NCI-H345 treated with DMSO at 0.1 percent for 48 hours (cell line): ENCODE measurements at regions not wholly inside any gene's neighbourhood (a gene's known extent, or its start where the extent isn't known, plus 50 kb on each side); places are given as distances from the start of the nearest gene placed in this dataset.
"Not testable (repeated sequence)": the region's sequence is repeated elsewhere in the genome, so short reads cannot be mapped to it uniquely, and the experiment has no call there.

Experiments used
- DNase-seq: peaks from one replicate; lab custom pipeline; 2025; ENCODE audit not compliant: unreplicated experiment; lab: John Stamatoyannopoulos, UW

GRCh38 chr9:108032079-108032478, 542.5 kb upstream of the KLF4 start:
- DNase-seq: not testable (repeated sequence)

- DNase-seq: not testable (repeated sequence)
These were observed 541.7 kb upstream of the KLF4 start for GRCh38 chr9:108031221-108031620.

GRCh38 chr9:108026718-108027117, 537.1 kb upstream of the KLF4 start:
- not testable (repeated sequence) for DNase-seq

GRCh38 chr9:108024604-108025003, 535.0 kb upstream of the KLF4 start:
- no peak for DNase-seq

DNA sequence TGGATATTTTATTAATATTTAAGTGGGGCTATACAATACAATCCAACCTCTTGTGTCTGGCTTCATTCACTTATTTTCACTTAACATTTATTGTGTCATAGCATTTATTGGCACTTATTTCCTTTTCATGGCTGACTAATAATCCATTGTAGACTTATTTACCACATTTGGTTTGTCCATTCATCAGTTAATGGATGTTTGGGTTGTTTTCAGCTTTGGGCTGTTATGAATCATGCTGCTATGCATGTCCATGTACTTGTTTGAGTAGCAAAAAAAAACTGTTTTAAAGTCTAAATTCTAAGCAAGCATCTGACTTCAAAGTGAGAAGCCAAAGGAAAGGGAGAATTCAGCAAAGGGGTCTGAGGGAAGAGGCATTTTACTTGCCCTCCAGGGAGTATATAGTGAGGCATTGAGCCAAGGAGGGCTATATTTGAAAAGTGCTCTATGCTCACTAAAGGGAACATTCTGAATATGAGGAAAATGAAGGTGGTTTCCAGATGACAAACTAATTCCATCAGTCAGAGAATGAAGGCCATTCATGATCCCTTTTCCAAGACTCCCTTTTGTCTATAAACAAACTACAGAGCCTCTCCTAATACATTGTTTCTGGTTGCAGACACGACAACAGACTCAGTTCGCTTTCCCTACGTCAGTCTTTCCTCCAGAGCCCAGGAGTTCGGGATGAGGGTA, 532.8 kb upstream of the KLF4 start:
- DNase-seq: no peak

DNA sequence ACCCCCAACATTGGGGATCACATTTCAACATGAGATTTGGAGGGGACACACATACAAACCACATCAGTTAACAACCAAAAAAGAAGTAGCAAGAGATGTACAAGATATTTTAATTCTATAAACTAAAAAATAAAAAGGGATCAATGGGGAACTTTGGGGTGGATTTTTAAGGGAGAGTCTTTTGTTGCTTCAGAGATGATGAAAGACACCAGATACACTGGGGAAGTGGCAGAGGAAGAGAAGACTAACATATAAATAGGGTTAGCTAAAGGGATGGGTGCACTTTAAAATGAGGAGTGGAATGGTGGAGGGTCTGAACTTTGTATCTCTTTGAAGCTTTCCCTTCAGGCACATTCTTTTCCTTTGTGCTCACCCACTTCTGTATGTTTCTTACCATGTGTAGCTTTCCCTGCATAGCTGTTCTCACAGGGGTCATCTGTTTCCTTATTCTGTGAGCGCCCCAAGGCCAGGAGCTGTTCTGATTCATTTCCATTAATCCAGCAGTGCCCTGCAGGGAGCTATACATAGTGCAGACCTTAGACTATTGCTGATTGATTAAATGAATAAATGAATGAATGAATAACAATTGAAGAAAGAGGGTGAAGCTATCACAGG, 531.6 kb upstream of the KLF4 start:
- no peak for DNase-seq

DNA sequence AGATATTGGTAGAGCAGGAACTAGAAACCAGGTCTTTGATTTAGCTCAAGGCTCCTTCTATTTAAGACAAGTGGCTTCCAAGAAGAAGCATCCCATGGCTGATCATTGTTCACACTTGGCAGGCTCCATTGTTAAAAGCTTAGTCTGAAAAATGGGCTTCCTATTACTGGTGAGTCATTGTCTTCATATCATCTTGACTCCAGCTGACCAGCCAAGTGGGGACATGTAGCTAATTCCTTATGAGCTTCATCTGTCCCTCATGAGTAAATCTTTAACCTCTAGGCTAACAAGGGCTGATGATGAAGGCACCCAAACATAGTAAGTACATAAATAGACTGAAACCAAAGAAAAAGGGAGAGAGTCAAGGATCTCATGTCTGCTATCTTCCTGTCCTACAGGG, 530.3 kb upstream of the KLF4 start:
- no peak for DNase-seq

DNA sequence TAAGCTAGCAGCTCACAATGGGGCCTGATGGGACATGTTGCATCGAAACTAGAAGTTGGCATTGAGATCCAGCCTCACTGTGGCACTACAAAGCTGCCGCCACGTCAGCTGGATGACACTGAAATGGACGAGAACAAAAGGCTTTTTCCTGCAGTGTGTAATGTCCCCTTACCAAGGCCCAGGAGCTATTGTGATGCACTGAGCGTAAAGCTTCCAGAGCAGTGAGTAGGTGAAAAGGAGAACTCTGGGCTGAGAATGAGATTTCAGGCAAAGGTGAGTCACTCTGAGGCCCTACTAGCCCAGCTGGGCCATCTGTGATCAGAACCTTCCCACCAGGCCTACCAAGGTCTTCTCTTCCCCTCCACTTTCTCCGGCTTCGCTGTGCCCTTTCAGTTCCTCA, 528.1 kb upstream of the KLF4 start:
- peak; percentile 36 for DNase-seq

DNA sequence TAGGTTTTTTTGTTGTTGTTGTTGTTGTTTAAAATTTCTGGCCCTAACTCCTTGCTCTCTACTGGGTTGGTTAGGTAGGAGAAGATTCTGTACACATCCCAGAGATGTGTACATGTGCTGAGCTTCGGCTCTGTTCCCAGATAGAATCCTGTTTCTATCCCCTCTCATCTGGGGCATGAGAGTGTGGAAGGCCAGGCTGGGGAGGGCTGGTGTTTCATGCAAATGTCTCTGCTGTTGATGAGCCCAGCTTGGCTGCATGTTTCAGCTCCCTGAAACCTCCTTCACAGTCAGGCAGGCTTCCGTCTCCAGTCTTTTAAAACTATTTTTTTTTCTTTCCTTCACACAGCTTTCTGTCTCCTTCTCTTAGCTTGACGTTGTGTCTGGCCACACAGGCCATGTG, 526.9 kb upstream of the KLF4 start:
- no peak for DNase-seq

DNA sequence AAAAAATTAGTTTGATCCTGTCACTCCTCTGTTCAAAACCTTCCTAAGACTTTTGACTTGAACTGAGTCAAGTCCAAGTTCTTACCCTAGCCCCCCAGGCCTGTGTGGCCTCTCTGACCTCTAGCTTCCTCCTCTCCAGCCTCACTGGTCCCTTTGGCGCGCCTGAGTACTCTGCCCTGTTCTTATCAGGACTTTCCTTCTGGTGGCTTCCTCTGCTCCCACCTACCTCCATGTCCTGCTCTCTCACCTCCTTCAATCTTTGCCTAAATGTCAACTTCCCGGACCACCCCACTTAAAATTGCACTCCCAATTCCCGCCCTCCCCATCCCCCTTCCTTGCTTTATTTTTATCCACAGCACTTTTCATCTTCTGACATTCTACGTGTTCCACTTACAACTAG, 526.1 kb upstream of the KLF4 start:
- no peak for DNase-seq

- DNase-seq: no peak
These were observed 524.8 kb upstream of the KLF4 start for GRCh38 chr9:108014353-108014752.

- DNase-seq: no peak
These were observed 523.5 kb upstream of the KLF4 start for GRCh38 chr9:108012886-108013665.

DNA sequence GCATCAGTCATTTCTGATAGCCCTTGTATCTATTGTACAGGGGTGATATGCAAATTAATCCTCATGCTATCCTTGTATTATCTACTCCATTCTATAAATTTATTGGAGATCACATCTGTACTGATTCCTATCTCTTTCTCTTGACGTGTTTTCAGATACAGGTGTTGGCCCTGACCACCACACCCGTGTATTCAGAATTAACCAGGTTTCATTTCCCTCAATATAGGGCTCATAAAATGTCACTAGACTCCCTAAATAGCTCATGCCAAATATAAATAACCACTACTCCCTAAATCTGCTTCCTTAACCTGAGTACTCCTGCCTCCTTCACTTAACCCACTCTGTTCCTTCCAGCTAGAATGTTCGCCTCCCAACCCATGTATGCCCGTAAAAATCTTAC, 522.8 kb upstream of the KLF4 start:
- DNase-seq: no peak

DNA sequence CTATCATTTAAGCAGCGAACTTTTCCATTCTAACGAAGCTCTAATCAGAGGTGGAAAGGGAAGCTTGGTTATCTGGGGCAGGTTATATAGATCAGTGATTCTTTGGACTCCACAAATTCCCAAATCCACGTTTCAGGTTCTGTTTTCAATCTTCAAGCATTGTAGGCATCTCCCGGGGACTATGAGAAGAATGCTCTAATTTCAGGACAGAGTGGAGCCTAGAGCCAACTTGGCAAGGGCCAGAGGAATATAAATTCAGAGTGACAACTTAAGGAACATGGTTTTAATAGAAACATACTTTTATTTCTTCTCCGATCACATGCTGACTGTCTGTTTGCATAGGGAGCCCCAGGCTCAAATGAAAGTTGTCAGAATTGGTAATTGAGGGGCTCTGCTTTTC, 514.0 kb upstream of the KLF4 start:
- no peak for DNase-seq

DNA sequence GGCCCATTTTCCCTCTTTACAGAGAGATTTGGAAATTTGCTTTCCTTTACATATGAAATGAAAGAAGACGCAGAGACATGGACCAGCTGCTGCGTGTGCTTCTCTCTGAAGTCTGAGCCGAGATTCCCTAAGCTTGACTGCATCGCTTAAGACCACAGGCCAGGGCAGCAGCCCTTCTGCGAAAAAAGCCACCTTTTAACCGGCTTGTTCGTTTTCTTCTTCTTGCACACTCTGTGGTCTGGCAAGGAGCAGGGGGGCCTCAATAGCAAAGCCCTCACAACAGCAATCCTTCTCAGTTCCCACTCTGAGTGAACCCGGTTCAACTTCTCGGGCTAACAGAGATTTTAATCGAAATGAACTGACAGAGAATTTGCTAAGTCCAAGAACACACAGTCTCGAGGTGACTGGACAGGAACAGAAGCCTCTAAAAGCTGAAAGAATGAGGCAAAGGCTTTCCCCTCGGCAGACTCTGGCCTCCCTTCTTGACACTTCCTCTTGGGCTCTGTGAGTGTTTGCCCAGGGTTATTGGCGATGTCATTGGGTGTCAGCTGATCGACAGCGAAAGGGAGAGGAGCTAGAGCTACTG, 512.9 kb upstream of the KLF4 start:
- no peak for DNase-seq

DNA sequence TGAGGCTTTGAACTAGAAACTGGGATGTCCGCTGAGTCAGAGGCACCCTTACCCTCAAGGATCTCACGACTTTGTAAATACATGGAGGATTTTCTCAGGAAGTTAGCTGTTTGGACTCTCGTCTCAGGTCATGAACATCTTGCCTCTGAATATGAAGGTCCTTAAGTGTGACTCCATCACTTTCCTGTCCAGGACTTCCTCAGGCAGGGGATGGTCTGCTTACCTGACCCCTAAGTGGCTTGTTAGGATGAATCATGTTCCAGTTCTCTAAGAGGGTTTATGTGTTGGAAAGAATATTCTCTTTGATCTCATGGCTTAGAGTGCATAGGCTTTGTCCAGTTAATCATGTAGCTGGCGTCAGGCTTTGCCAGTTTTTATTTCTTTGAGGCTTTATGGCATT, 511.7 kb upstream of the KLF4 start:
- DNase-seq: no peak

GRCh38 chr9:107999890-108000289, 510.3 kb upstream of the KLF4 start:
- no peak for DNase-seq

- DNase-seq: no peak
These were observed 509.4 kb upstream of the KLF4 start for GRCh38 chr9:107999011-107999410.

DNA sequence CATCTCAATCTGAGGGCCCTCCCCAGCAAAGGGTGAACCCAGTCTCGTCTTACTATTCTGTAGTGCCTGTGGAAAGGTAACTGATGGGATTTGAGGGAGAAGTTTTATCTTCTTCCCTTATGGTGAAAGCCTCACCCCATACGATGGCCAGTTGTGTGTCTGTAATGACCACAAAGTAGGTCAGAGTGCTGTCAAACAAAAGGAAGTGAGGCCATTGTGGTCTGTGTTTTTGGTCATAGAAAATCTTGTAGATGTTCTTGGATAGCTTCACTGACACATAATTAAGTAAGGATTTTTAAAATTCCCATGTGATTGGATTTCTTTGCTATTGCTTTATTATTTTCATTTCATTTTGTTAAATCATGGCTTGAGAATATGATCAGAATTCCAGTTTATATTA, 505.1 kb upstream of the KLF4 start:
- no peak for DNase-seq

GRCh38 chr9:107992271-107992670, 502.7 kb upstream of the KLF4 start:
- no peak for DNase-seq

DNA sequence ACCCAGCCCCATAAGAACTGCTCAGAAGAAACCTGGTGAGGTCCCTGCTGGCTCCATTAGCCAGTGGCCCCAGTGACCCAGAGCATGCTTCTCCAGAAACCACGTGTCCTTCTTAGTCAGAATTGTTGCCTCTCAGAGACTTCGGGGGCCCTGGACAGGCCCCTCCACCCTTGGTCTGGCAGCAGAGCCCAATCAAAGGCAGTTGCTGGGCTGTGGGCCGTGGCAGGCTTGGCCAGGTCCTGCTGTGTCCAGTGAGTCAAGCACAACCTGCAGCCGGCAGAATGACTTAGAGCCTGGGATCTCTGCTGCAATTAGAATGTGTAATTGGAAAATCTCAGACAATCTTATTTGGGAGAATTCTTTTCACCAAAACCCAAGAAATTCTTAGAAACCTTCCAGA, 502.0 kb upstream of the KLF4 start:
- no peak for DNase-seq

- no peak for DNase-seq
These were observed 500.0 kb upstream of the KLF4 start for GRCh38 chr9:107989544-107989943.
